IMR-90 (cell line): ENCODE measurements at regions not wholly inside any gene's neighbourhood (a gene's known extent, or its start where the extent isn't known, plus 50 kb on each side); places are given as distances from the start of the nearest gene placed in this dataset.

ENCODE experiments used
- ATAC-seq: fragments of 200-7000 bp; cut with Tn5 transposase; 2 replicates; pipeline ENCODE4 v1.9.1; 2020; ENCODE audit warnings: low read depth, mild to moderate bottlenecking, moderate library complexity
- BruUV-seq: library from RNA; stranded (reverse); fragments of 400-500 nt; replicated peaks from 2 replicates; lab custom pipeline; 2021; lab: Mats Ljungman, UMichigan
- CTCF ChIA-PET: fragments of 300-600 bp; formaldehyde crosslinking; extraction: SDS; loops from one replicate; lab custom pipeline; 2021; ENCODE audit warnings: antibody characterized with exemption; lab: Yijun Ruan, JAX
- POLR2A ChIA-PET: fragments of 300-600 bp; sonication (Branson Sonifier 250); formaldehyde crosslinking; loops from one replicate; lab custom pipeline; 2022; ENCODE audit warnings: antibody characterized with exemption; ENCODE audit not compliant: unreplicated experiment; lab: Charles Lee
- DNase-seq: peaks from one replicate; pipeline ENCODE4 v3.0.0; 2013
- H2AFZ ChIP-seq: replicated peaks from 2 replicates; pipeline ENCODE3; 2013; ENCODE audit warnings: low read length, mild to moderate bottlenecking; ENCODE audit not compliant: poor library complexity
- H2AK5ac ChIP-seq: 2 replicates; pipeline ENCODE4 v1.6.1; 2013; ENCODE audit warnings: low read depth, low read length, inconsistent platforms
- H2AK9ac ChIP-seq: replicated peaks from 2 replicates; pipeline ENCODE3; 2013; ENCODE audit warnings: mild to moderate bottlenecking, low read depth, low read length, moderate library complexity; ENCODE audit not compliant: poor library complexity
- H2BK120ac ChIP-seq: 2 replicates; pipeline ENCODE4 v1.6.1; 2013; ENCODE audit warnings: low read depth, low read length, inconsistent platforms
- H2BK15ac ChIP-seq: 3 replicates; pipeline ENCODE4 v1.6.1; 2013; ENCODE audit warnings: low read depth, low read length, inconsistent platforms
- H2BK20ac ChIP-seq: 2 replicates; pipeline ENCODE4 v1.6.1; 2013; ENCODE audit warnings: low read depth, mild to moderate bottlenecking, inconsistent platforms, low read length, moderate library complexity
- H2BK5ac ChIP-seq: 2 replicates; pipeline ENCODE4 v1.6.1; 2013; ENCODE audit warnings: mild to moderate bottlenecking, low read depth, low read length, inconsistent platforms; ENCODE audit not compliant: poor library complexity, severe bottlenecking
- H3K14ac ChIP-seq: replicated peaks from 2 replicates; pipeline ENCODE4 v1.6.1; 2013; ENCODE audit warnings: low read depth, low read length, inconsistent platforms
- H3K18ac ChIP-seq: 2 replicates; pipeline ENCODE4 v1.6.1; 2013; ENCODE audit warnings: low read depth, low read length, control low read depth
- H3K23ac ChIP-seq: 2 replicates; pipeline ENCODE4 v1.6.1; 2013; ENCODE audit warnings: low read depth, low read length, inconsistent platforms
- H3K27ac ChIP-seq: 2 replicates; pipeline ENCODE4 v1.5.1; 2013; ENCODE audit warnings: mild to moderate bottlenecking, control low read depth, low read length; ENCODE audit not compliant: insufficient read depth
- H3K27me3 ChIP-seq: 2 replicates; pipeline ENCODE4 v1.6.1; 2013; ENCODE audit warnings: low read length; ENCODE audit not compliant: control insufficient read depth, insufficient read depth
- H3K36me3 ChIP-seq: 2 replicates; pipeline ENCODE4 v1.6.1; 2013; ENCODE audit warnings: low read length, mixed read lengths; ENCODE audit not compliant: control insufficient read depth, insufficient read depth
- H3K4ac ChIP-seq: 2 replicates; pipeline ENCODE4 v1.6.1; 2013; ENCODE audit warnings: low read depth, low read length, inconsistent platforms
- H3K4me1 ChIP-seq: 2 replicates; pipeline ENCODE4 v1.6.1; 2013; ENCODE audit warnings: low read length, mixed read lengths; ENCODE audit not compliant: control insufficient read depth, insufficient read depth
- H3K4me2 ChIP-seq: 2 replicates; pipeline ENCODE4 v1.6.1; 2013; ENCODE audit warnings: low read depth, mild to moderate bottlenecking, control low read depth, low read length, moderate library complexity
- H3K4me3 ChIP-seq: 2 replicates; pipeline ENCODE4 v1.5.1; 2013; ENCODE audit warnings: low read depth, mild to moderate bottlenecking, control low read depth, low read length, moderate library complexity; ENCODE audit not compliant: insufficient read depth
- H3K56ac ChIP-seq: 2 replicates; pipeline ENCODE4 v1.6.1; 2013; ENCODE audit warnings: low read length, inconsistent platforms; ENCODE audit not compliant: insufficient read depth; ENCODE audit errors: extremely low read depth
- H3K79me1 ChIP-seq, 2 experiments: 2 replicates each; pipeline ENCODE4 v1.6.1; 2013; ENCODE audit warnings: low read length in 2 of 2, inconsistent platforms in 1 of 2, low read depth in 1 of 2
- H3K9ac ChIP-seq: 2 replicates; pipeline ENCODE4 v1.6.1; 2013; ENCODE audit warnings: low read depth, low read length, control low read depth
- H3K9me1 ChIP-seq: 2 replicates; pipeline ENCODE4 v1.6.1; 2013; ENCODE audit warnings: low read length, inconsistent platforms; ENCODE audit not compliant: insufficient read depth
- H3K9me3 ChIP-seq: 2 replicates; pipeline ENCODE4 v1.6.1; 2013; ENCODE audit warnings: low read length; ENCODE audit not compliant: control insufficient read depth, insufficient read depth
- H4K20me1 ChIP-seq: 2 replicates; pipeline ENCODE4 v1.6.1; 2013; ENCODE audit warnings: low read length, inconsistent platforms; ENCODE audit not compliant: insufficient read depth
- H4K5ac ChIP-seq: 2 replicates; pipeline ENCODE4 v1.6.1; 2013; ENCODE audit warnings: mild to moderate bottlenecking, low read depth, low read length, control low read depth
- H4K8ac ChIP-seq, 2 experiments: 2 replicates each; pipeline ENCODE4 v1.6.1; 2013; ENCODE audit warnings: low read depth in 2 of 2, low read length in 2 of 2, control low read depth in 1 of 2, inconsistent platforms in 1 of 2
- H4K91ac ChIP-seq: 2 replicates; pipeline ENCODE4 v1.6.1; 2013; ENCODE audit warnings: low read depth, low read length, inconsistent platforms; ENCODE audit not compliant: insufficient read depth
- BHLHE40 ChIP-seq: fragments of 150-350 bp; IDR thresholded peaks from 2 replicates; pipeline ENCODE4 v1.6.1; 2016; ENCODE audit warnings: mild to moderate bottlenecking, low read depth, low read length
- CEBPB ChIP-seq: IDR thresholded peaks from 2 replicates; pipeline ENCODE4 v1.6.1; 2012; ENCODE audit warnings: low read depth, low read length, improper control_type of control experiment
- CHD1 ChIP-seq: IDR thresholded peaks from 2 replicates; pipeline ENCODE4 v1.6.1; 2012; ENCODE audit warnings: low read depth, low read length, improper control_type of control experiment
- MAFK ChIP-seq: IDR thresholded peaks from 2 replicates; pipeline ENCODE4 v1.6.1; 2012; ENCODE audit warnings: low read depth, low read length, improper control_type of control experiment
- MAZ ChIP-seq: IDR thresholded peaks from 2 replicates; pipeline ENCODE4 v1.6.1; 2012; ENCODE audit warnings: low read depth, mild to moderate bottlenecking, low read length, improper control_type of control experiment, moderate library complexity, borderline replicate concordance
- MXI1 ChIP-seq: IDR thresholded peaks from 2 replicates; pipeline ENCODE4 v1.6.1; 2012; ENCODE audit warnings: low read depth, mild to moderate bottlenecking, low read length, moderate library complexity, borderline replicate concordance
- NFE2L2 ChIP-seq: fragments of 150-350 bp; IDR thresholded peaks from 2 replicates; pipeline ENCODE4 v1.6.1; 2016; ENCODE audit warnings: low read depth, mild to moderate bottlenecking, low read length
- POLR2A ChIP-seq: IDR thresholded peaks from 2 replicates; pipeline ENCODE4 v1.6.1; 2012; ENCODE audit warnings: mild to moderate bottlenecking, low read depth, low read length
- RAD21 ChIP-seq: IDR thresholded peaks from 2 replicates; pipeline ENCODE4 v1.6.1; 2012; ENCODE audit warnings: low read length, improper control_type of control experiment
- RCOR1 ChIP-seq: IDR thresholded peaks from 2 replicates; pipeline ENCODE4 v1.6.1; 2012; ENCODE audit warnings: mild to moderate bottlenecking, low read length, improper control_type of control experiment; ENCODE audit not compliant: insufficient replicate concordance
- RFX5 ChIP-seq: IDR thresholded peaks from 2 replicates; pipeline ENCODE4 v1.8.0; 2012; ENCODE audit warnings: low read depth, mild to moderate bottlenecking, low read length, moderate library complexity
- SMC3 ChIP-seq: fragments of 150-350 bp; IDR thresholded peaks from 2 replicates; pipeline ENCODE4 v1.6.1; 2016; ENCODE audit warnings: low read depth, mild to moderate bottlenecking, antibody characterized with exemption, low read length, moderate library complexity
- WGBS, 2 experiments: methylation state at CpG; one replicate each; pipeline versions ENCODE4 v1.1.5 to v1.1.7; 2013; ENCODE audit warnings: missing lambda C conversion rate in 2 of 2; ENCODE audit not compliant: insufficient read length in 1 of 2; ENCODE audit errors: extremely low coverage in 2 of 2; 5-methylcytosine and 5-hydroxymethylcytosine counted together
- dilution Hi-C: fragments of 300-500 bp; cut with HindIII; formaldehyde crosslinking; loops from one replicate; pipeline ENCODE4 v1.14.3; 2018; ENCODE audit warnings: low sequenced_read_pairs; ENCODE audit not compliant: unreplicated experiment
- in situ Hi-C: fragments of 300-500 bp; cut with MboI; formaldehyde crosslinking; loops from 3 replicates; pipeline ENCODE4 v1.14.3; 2019; ENCODE audit warnings: low sequenced_read_pairs, inconsistent platforms, mixed read lengths
- intact Hi-C: fragments of 100-400 bp; cut with micrococcal nuclease; formaldehyde crosslinking; loops from 2 replicates; pipeline ENCODE4 v1.10.0; 2022
- TF ChIP-seq, protein P1 (sequence below): conservative IDR thresholded peaks from 2 replicates; pipeline ENCODE4 v1.5.1; 2012; ENCODE audit warnings: mild to moderate bottlenecking, low read depth, low read length, improper control_type of control experiment
- TF ChIP-seq, protein P2 (sequence below): fragments of 150-350 bp; IDR thresholded peaks from 2 replicates; pipeline ENCODE4 v1.6.1; 2016; ENCODE audit warnings: low read depth, mild to moderate bottlenecking, low read length, moderate library complexity, borderline replicate concordance
- TF ChIP-seq, protein P3 (sequence below): fragments of 150-350 bp; IDR thresholded peaks from 2 replicates; pipeline ENCODE4 v1.6.1; 2017; ENCODE audit warnings: mild to moderate bottlenecking, antibody characterized with exemption, low read length, low read depth

DNA sequence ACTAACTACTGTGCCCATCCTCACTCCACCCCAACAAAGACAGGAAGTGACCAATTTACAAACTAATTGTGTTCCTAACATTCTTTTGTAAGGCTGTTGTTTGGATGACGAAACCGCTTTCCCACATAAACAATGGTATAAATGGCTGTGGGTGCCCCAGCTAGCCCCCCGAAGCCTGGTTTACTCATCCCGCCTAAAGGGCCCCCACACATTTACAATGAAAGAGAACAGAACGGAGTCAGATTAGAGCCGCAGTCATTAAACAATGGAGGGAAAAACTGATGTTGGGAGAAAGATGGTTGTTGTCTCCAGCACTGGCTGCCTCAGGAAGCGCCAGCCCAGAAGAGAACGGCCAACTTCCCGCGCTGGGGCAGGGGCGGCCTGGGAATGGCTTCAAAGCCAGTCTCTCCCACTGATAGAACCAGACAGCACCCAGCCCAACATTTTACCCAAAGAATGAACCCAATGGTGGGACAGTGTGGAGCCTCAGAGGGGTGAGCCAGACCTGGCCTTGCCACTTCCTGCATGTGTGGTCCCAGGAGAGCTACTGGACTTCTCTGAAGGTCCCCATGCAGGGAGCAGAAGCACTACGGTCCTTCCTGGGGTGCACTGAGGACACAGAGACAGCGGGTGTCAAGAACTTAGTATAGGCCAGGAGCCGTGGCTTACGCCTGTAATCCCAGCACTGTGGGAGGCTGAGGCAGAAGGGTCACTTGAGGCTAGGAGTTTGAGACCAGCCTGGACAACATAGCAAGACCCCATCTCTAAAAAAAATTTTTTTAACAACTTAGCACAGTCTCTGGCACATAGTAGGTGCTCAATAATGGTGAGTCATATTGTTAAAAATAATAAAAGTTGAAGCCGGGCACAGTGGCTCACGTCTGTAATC lies 75.8 kb upstream of the GATA2 start:
- Histone ChIP-seq H3K9me3 (no peaks in the 10 kb centered on the region), H3K9ac (no peak overlapping the region), H3K79me1 (no peaks in the 10 kb centered on the region), H4K5ac (no peak overlapping the region), H2BK120ac (no peak overlapping the region), H3K9me1 (no peaks in the 10 kb centered on the region), H3K23ac (no peak overlapping the region), H2BK20ac (no peak overlapping the region), H3K4me1 (no peaks in the 10 kb centered on the region), H4K20me1 (no peaks in the 10 kb centered on the region), H3K36me3 (no peaks in the 10 kb centered on the region), H3K18ac (no peak overlapping the region), H2AFZ (peak overlapping the region; percentile 10), H3K27ac (no peak overlapping the region), H3K4me3 (no peak overlapping the region), H2AK5ac (no peak overlapping the region), H3K27me3 (peaks cover 31% of the 10 kb centered on the region), H3K56ac (no peak overlapping the region), H2BK15ac (no peak overlapping the region), H2AK9ac (no peak overlapping the region), H3K4ac (no peak overlapping the region), H3K4me2 (no peak overlapping the region), H4K91ac (no peak overlapping the region), H4K8ac (no peak overlapping the region), H2BK5ac (no peak overlapping the region), H3K14ac (no peak overlapping the region)
- DNase-seq: no peak
- 40% methylated on average over 1 of the region's 17 CpGs; no CpG with 5 or more reads in 1 of the 2 experiments for WGBS, 2 experiments
- in situ Hi-C loops (no loop called here), dilution Hi-C loops (no loop called here), intact Hi-C loops (no loop called here)
- BruUV-seq: no TSS peak
- no peak for ATAC-seq
- CTCF ChIA-PET: no interaction called here
- POLR2A ChIA-PET: no interaction called here
- TF ChIP-seq CEBPB (no peak), MAFK (no peak), MAZ (no peak), CHD1 (no peak), BHLHE40 (no peak), RFX5 (no peak), NFE2L2 (no peak), RCOR1 (no peak), MXI1 (no peak), POLR2A (no peak), RAD21 (no peak), SMC3 (no peak)
- TF ChIP-seq, protein P1, sequence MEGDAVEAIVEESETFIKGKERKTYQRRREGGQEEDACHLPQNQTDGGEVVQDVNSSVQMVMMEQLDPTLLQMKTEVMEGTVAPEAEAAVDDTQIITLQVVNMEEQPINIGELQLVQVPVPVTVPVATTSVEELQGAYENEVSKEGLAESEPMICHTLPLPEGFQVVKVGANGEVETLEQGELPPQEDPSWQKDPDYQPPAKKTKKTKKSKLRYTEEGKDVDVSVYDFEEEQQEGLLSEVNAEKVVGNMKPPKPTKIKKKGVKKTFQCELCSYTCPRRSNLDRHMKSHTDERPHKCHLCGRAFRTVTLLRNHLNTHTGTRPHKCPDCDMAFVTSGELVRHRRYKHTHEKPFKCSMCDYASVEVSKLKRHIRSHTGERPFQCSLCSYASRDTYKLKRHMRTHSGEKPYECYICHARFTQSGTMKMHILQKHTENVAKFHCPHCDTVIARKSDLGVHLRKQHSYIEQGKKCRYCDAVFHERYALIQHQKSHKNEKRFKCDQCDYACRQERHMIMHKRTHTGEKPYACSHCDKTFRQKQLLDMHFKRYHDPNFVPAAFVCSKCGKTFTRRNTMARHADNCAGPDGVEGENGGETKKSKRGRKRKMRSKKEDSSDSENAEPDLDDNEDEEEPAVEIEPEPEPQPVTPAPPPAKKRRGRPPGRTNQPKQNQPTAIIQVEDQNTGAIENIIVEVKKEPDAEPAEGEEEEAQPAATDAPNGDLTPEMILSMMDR: no peak
- TF ChIP-seq, protein P2, sequence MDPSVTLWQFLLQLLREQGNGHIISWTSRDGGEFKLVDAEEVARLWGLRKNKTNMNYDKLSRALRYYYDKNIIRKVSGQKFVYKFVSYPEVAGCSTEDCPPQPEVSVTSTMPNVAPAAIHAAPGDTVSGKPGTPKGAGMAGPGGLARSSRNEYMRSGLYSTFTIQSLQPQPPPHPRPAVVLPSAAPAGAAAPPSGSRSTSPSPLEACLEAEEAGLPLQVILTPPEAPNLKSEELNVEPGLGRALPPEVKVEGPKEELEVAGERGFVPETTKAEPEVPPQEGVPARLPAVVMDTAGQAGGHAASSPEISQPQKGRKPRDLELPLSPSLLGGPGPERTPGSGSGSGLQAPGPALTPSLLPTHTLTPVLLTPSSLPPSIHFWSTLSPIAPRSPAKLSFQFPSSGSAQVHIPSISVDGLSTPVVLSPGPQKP: no peak
- TF ChIP-seq, protein P3, sequence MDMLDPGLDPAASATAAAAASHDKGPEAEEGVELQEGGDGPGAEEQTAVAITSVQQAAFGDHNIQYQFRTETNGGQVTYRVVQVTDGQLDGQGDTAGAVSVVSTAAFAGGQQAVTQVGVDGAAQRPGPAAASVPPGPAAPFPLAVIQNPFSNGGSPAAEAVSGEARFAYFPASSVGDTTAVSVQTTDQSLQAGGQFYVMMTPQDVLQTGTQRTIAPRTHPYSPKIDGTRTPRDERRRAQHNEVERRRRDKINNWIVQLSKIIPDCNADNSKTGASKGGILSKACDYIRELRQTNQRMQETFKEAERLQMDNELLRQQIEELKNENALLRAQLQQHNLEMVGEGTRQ: no peak
